SU-DHL-6 (cell line): ENCODE measurements at regions not wholly inside any gene's neighbourhood (a gene's known extent, or its start where the extent isn't known, plus 50 kb on each side); places are given as distances from the start of the nearest gene placed in this dataset.

Experiments
- H2AFZ ChIP-seq: fragments of 200-600 bp; sonication (generic); 2 replicates; pipeline ENCODE4 v1.6.1; 2014; ENCODE audit warnings: low read depth, mild to moderate bottlenecking, moderate library complexity, mixed read lengths, antibody characterized with exemption, low read length; ENCODE audit not compliant: severe bottlenecking
- H3F3A ChIP-seq: fragments of 200-600 bp; shearing (Covaris generic); 2 replicates; pipeline ENCODE4 v1.6.0; 2016; ENCODE audit warnings: antibody characterized with exemption, mild to moderate bottlenecking; ENCODE audit not compliant: insufficient read depth
- H3K27ac ChIP-seq: fragments of 200-600 bp; sonication (generic); 2 replicates; pipeline ENCODE4 v1.5.1; 2016; ENCODE audit warnings: low read depth, mild to moderate bottlenecking, low read length, moderate library complexity, mixed read lengths
- H3K27me3 ChIP-seq: fragments of 200-600 bp; sonication (generic), shearing (Covaris generic); 2 replicates; pipeline ENCODE4 v1.6.0; 2014; ENCODE audit warnings: mild to moderate bottlenecking, low read length
- H3K36me3 ChIP-seq: fragments of 200-600 bp; sonication (generic); 2 replicates; pipeline ENCODE4 v1.6.1; 2014; ENCODE audit warnings: mild to moderate bottlenecking, low read length, mixed read lengths
- H3K4me2 ChIP-seq: fragments of 300-600, 200-600 bp; shearing (Covaris generic), sonication (generic); 2 replicates; pipeline ENCODE4 v1.6.0; 2014; ENCODE audit warnings: low read length, low read depth, mild to moderate bottlenecking; ENCODE audit not compliant: poor library complexity, severe bottlenecking
- H3K4me3 ChIP-seq: fragments of 200-600 bp; sonication (generic); 2 replicates; pipeline ENCODE4 v1.5.1; 2014; ENCODE audit warnings: antibody characterized with exemption, low read length, mild to moderate bottlenecking, mixed read lengths; ENCODE audit not compliant: insufficient read depth, poor library complexity, severe bottlenecking
- H3K79me2 ChIP-seq: fragments of 200-600 bp; sonication (generic); 2 replicates; pipeline ENCODE4 v1.6.1; 2014; ENCODE audit warnings: mild to moderate bottlenecking, low read length, moderate library complexity; ENCODE audit not compliant: insufficient read depth
- H3K9ac ChIP-seq: fragments of 200-600 bp; sonication (generic); 2 replicates; pipeline ENCODE4 v1.7.0; 2014; ENCODE audit warnings: mild to moderate bottlenecking, low read length
- H3K9me2 ChIP-seq: fragments of 200-600 bp; sonication (generic); replicated peaks from 2 replicates; pipeline ENCODE4 v1.6.1; 2014; ENCODE audit warnings: low read length; ENCODE audit not compliant: insufficient read depth
- H3K9me3 ChIP-seq: fragments of 200-600 bp; sonication (generic); 2 replicates; pipeline ENCODE4 v1.6.1; 2014; ENCODE audit warnings: low read length, mixed read lengths; ENCODE audit not compliant: insufficient read depth
- H4K20me1 ChIP-seq: fragments of 200-600 bp; sonication (generic); 2 replicates; pipeline ENCODE4 v1.6.1; 2014; ENCODE audit warnings: low read depth, mild to moderate bottlenecking, antibody characterized with exemption, low read length, moderate library complexity, mixed read lengths
- CTCF ChIP-seq: fragments of 200-600 bp; sonication (generic); IDR thresholded peaks from one replicate; pipeline ENCODE4 v1.5.1; 2017; ENCODE audit warnings: antibody characterized with exemption, mild to moderate bottlenecking, low read length, moderate library complexity; ENCODE audit not compliant: insufficient read depth, poor library complexity, severe bottlenecking
- EZH2phosphoT487 ChIP-seq: fragments of 200-600 bp; sonication (generic), shearing (Covaris generic); conservative IDR thresholded peaks from 2 replicates; pipeline ENCODE4 v1.6.1; 2018; ENCODE audit warnings: mild to moderate bottlenecking, antibody characterized with exemption, low read length, moderate library complexity, mixed read lengths

GRCh38 chr4:128711361-128711760, 98.1 kb upstream of the JADE1 start:
- no peak for TF ChIP-seq EZH2phosphoT487
- no peak for TF ChIP-seq CTCF
- no peaks in the 10 kb centered on the region for H3K79me2 ChIP-seq
- no peaks in the 10 kb centered on the region for H3K9me2 ChIP-seq
- no peak overlapping the region for H3K9ac ChIP-seq
- no peaks in the 10 kb centered on the region for H4K20me1 ChIP-seq
- H3K27ac ChIP-seq: no peak overlapping the region
- H3F3A ChIP-seq: no peaks in the 10 kb centered on the region
- H3K4me3 ChIP-seq: no peak overlapping the region
- no peak overlapping the region for H2AFZ ChIP-seq
- no peaks in the 10 kb centered on the region for H3K9me3 ChIP-seq
- no peak overlapping the region for H3K4me2 ChIP-seq
- H3K27me3 ChIP-seq: no peaks in the 10 kb centered on the region
- H3K36me3 ChIP-seq: no peaks in the 10 kb centered on the region

- Histone ChIP-seq H3K9ac (no peak overlapping the region), H3K9me3 (no peaks in the 10 kb centered on the region), H2AFZ (no peak overlapping the region), H3K27ac (no peak overlapping the region), H3K36me3 (no peaks in the 10 kb centered on the region), H3K9me2 (no peaks in the 10 kb centered on the region), H3K4me3 (no peak overlapping the region), H3F3A (no peaks in the 10 kb centered on the region), H3K4me2 (no peak overlapping the region), H3K27me3 (no peaks in the 10 kb centered on the region), H4K20me1 (no peaks in the 10 kb centered on the region), H3K79me2 (no peaks in the 10 kb centered on the region)
- TF ChIP-seq CTCF: no peak
- no peak for TF ChIP-seq EZH2phosphoT487
Observed at GRCh38 chr4:128709268-128709667, 100.2 kb upstream of the JADE1 start.

GRCh38 chr4:128707864-128708263, 101.6 kb upstream of the JADE1 start:
- H4K20me1 ChIP-seq: no peaks in the 10 kb centered on the region
- no peak overlapping the region for H3K9ac ChIP-seq
- H3F3A ChIP-seq: no peaks in the 10 kb centered on the region
- H3K36me3 ChIP-seq: no peaks in the 10 kb centered on the region
- H3K27ac ChIP-seq: no peak overlapping the region
- no peaks in the 10 kb centered on the region for H3K79me2 ChIP-seq
- no peaks in the 10 kb centered on the region for H3K27me3 ChIP-seq
- H2AFZ ChIP-seq: no peak overlapping the region
- no peak overlapping the region for H3K4me3 ChIP-seq
- no peak overlapping the region for H3K4me2 ChIP-seq
- no peaks in the 10 kb centered on the region for H3K9me2 ChIP-seq
- no peak for TF ChIP-seq CTCF
- no peak for TF ChIP-seq EZH2phosphoT487
- no peaks in the 10 kb centered on the region for H3K9me3 ChIP-seq

GRCh38 chr4:128703948-128704347, 105.6 kb upstream of the JADE1 start:
- TF ChIP-seq EZH2phosphoT487: no peak
- no peak for TF ChIP-seq CTCF
- H3K27ac ChIP-seq: no peak overlapping the region

More at GRCh38 chr4:128703948-128704347, 105.6 kb upstream of the JADE1 start:
- Histone ChIP-seq H3F3A (no peaks in the 10 kb centered on the region), H3K79me2 (no peaks in the 10 kb centered on the region), H3K27me3 (no peaks in the 10 kb centered on the region), H4K20me1 (no peaks in the 10 kb centered on the region), H2AFZ (no peak overlapping the region), H3K9me2 (no peaks in the 10 kb centered on the region), H3K36me3 (no peaks in the 10 kb centered on the region), H3K4me2 (no peak overlapping the region), H3K9me3 (no peaks in the 10 kb centered on the region), H3K9ac (no peak overlapping the region), H3K4me3 (no peak overlapping the region)
